GM23338 (cell line): ENCODE measurements at regions not wholly inside any gene's neighbourhood (a gene's known extent, or its start where the extent isn't known, plus 50 kb on each side); places are given as distances from the start of the nearest gene placed in this dataset.

Source experiments
- ATAC-seq: fragments of 200-7000 bp; cut with Tn5 transposase; 3 replicates; pipeline ENCODE4 v1.9.1; 2020
- DNase-seq: peaks from one replicate; pipeline ENCODE4 v3.0.0-alpha.2; 2015; ENCODE audit warnings: low spot score
- H2AFZ ChIP-seq: fragments of 200-600 bp; sonication (generic); 2 replicates; pipeline ENCODE4 v1.8.0; 2016; ENCODE audit warnings: antibody characterized with exemption, mild to moderate bottlenecking, moderate library complexity
- H3F3A ChIP-seq: fragments of 200-600 bp; sonication (generic); replicated peaks from 2 replicates; pipeline ENCODE4 v1.8.0; 2017; ENCODE audit warnings: antibody characterized with exemption, mixed run types, low read depth
- H3K27ac ChIP-seq: fragments of 200-600 bp; sonication (generic); 2 replicates; pipeline ENCODE4 v1.6.1; 2016; ENCODE audit warnings: low read depth
- H3K27me3 ChIP-seq: fragments of 200-600 bp; sonication (generic); 2 replicates; pipeline ENCODE4 v1.8.0; 2016; ENCODE audit warnings: mild to moderate bottlenecking, mixed run types, moderate library complexity; ENCODE audit not compliant: insufficient read depth
- H3K36me3 ChIP-seq: fragments of 200-600 bp; sonication (generic); 2 replicates; pipeline ENCODE4 v1.8.0; 2016; ENCODE audit warnings: mild to moderate bottlenecking; ENCODE audit not compliant: insufficient read depth
- H3K4me1 ChIP-seq: fragments of 200-600 bp; sonication (generic); 2 replicates; pipeline ENCODE4 v1.8.0; 2016; ENCODE audit warnings: mild to moderate bottlenecking, moderate library complexity; ENCODE audit not compliant: insufficient read depth
- H3K4me2 ChIP-seq: fragments of 200-600 bp; sonication (generic); 2 replicates; pipeline ENCODE4 v1.7.1; 2017; ENCODE audit warnings: mixed run types
- H3K4me3 ChIP-seq: fragments of 200-600 bp; sonication (generic); 2 replicates; pipeline ENCODE4 v1.6.1; 2016; ENCODE audit warnings: mixed run types
- H3K79me2 ChIP-seq: fragments of 200-600 bp; sonication (generic); replicated peaks from 2 replicates; pipeline ENCODE4 v1.8.0; 2017; ENCODE audit warnings: mild to moderate bottlenecking; ENCODE audit not compliant: insufficient read depth
- H3K9me2 ChIP-seq: fragments of 200-600 bp; sonication (generic); 2 replicates; pipeline ENCODE4 v1.8.0; 2017; ENCODE audit not compliant: insufficient read depth
- H4K20me1 ChIP-seq: fragments of 200-600 bp; sonication (generic); replicated peaks from 2 replicates; pipeline ENCODE4 v1.8.0; 2017; ENCODE audit warnings: mild to moderate bottlenecking; ENCODE audit not compliant: insufficient read depth
- H3K27ac Mint-ChIP-seq: 2 replicates; pipeline ENCODE4 v1.8.0; 2020; ENCODE audit warnings: inconsistent platforms, mild to moderate bottlenecking, moderate library complexity, mixed read lengths
- H3K27me3 Mint-ChIP-seq: 3 replicates; pipeline ENCODE4 v1.8.0; 2022; ENCODE audit warnings: low read depth, mild to moderate bottlenecking, moderate library complexity, mixed read lengths, inconsistent platforms; ENCODE audit not compliant: insufficient read depth, poor library complexity
- H3K36me3 Mint-ChIP-seq: 3 replicates; pipeline ENCODE4 v1.8.0; 2021; ENCODE audit warnings: low read depth, mild to moderate bottlenecking, inconsistent platforms, moderate library complexity, mixed read lengths
- H3K4me1 Mint-ChIP-seq: 3 replicates; pipeline ENCODE4 v1.8.0; 2020; ENCODE audit warnings: mild to moderate bottlenecking, inconsistent platforms, mixed read lengths
- H3K4me3 Mint-ChIP-seq: 3 replicates; pipeline ENCODE4 v1.8.0; 2021; ENCODE audit warnings: moderate library complexity, mild to moderate bottlenecking, inconsistent platforms, mixed read lengths
- H3K9me3 Mint-ChIP-seq: 3 replicates; pipeline ENCODE4 v1.8.0; 2020; ENCODE audit warnings: moderate library complexity, mild to moderate bottlenecking, inconsistent platforms, mixed read lengths
- CTCF ChIP-seq, 2 experiments: fragments of 200-600 bp in 1 of 2; sonication (generic) in 1 of 2; conservative IDR thresholded peaks; 2 replicates each; pipeline versions ENCODE4 v1.5.1 to v1.6.1; 2016 to 2017; ENCODE audit warnings: antibody characterized with exemption in 2 of 2, low read depth in 2 of 2, mild to moderate bottlenecking in 2 of 2, moderate library complexity in 1 of 2
- NANOG ChIP-seq: IDR thresholded peaks from 2 replicates; pipeline ENCODE4 v1.6.1; 2016; ENCODE audit warnings: antibody characterized with exemption, borderline replicate concordance
- POLR2AphosphoS5 ChIP-seq: IDR thresholded peaks from 2 replicates; pipeline ENCODE4 v1.6.1; 2016; ENCODE audit warnings: antibody characterized with exemption, low read depth
- REST ChIP-seq: IDR thresholded peaks from one replicate; pipeline ENCODE4 v1.6.1; 2018; ENCODE audit warnings: antibody characterized with exemption; ENCODE audit not compliant: unreplicated experiment
- ZNF114 ChIP-seq: fragments of 250-450 bp; sonication (Bioruptor Pico); IDR thresholded peaks from 2 replicates; pipeline ENCODE4 v1.5.0; 2020; ENCODE audit warnings: mild to moderate bottlenecking, moderate library complexity
- ZNF331 ChIP-seq: fragments of 250-450 bp; sonication (Bioruptor Pico); IDR thresholded peaks from 2 replicates; pipeline ENCODE4 v1.5.0; 2020; ENCODE audit warnings: low read depth, mild to moderate bottlenecking, moderate library complexity

GRCh38 chr16:72679856-72680255, 368.1 kb downstream of the ZFHX3 start:
- Histone ChIP-seq H3K27ac (no peak overlapping the region), H3K9me2 (no peaks in the 10 kb centered on the region), H3K4me2 (no peak overlapping the region), H4K20me1 (no peaks in the 10 kb centered on the region), H3K79me2 (no peaks in the 10 kb centered on the region), H3K27me3 (no peaks in the 10 kb centered on the region), H3F3A (no peaks in the 10 kb centered on the region), H3K4me3 (no peak overlapping the region), H3K4me1 (no peaks in the 10 kb centered on the region), H2AFZ (no peak overlapping the region), H3K36me3 (no peaks in the 10 kb centered on the region)
- TF ChIP-seq REST (no peak), NANOG (no peak), POLR2AphosphoS5 (no peak)
- no peaks in the 10 kb centered on the region for H3K36me3 Mint-ChIP-seq
- H3K9me3 Mint-ChIP-seq: peaks cover 3% of the 10 kb centered on the region; the same call in 2 of the 3 replicates
- no peaks in the 10 kb centered on the region for H3K4me1 Mint-ChIP-seq
- ATAC-seq: no peak
- peaks cover 8% of the 10 kb centered on the region for H3K27me3 Mint-ChIP-seq
- no peak overlapping the region for H3K27ac Mint-ChIP-seq
- no peak overlapping the region for H3K4me3 Mint-ChIP-seq
- DNase-seq: no peak

- H4K20me1 ChIP-seq: no peaks in the 10 kb centered on the region
- no peak overlapping the region for H3K27ac Mint-ChIP-seq
- no peak overlapping the region for H3K4me3 ChIP-seq
- H3K36me3 ChIP-seq: no peaks in the 10 kb centered on the region
- no peaks in the 10 kb centered on the region for H3K9me2 ChIP-seq
- peaks cover 4% of the 10 kb centered on the region; the same call in 2 of the 3 replicates for H3K36me3 Mint-ChIP-seq
- no peak overlapping the region for H3K4me2 ChIP-seq
- ATAC-seq (no peak), DNase-seq (no peak)
- peaks cover 8% of the 10 kb centered on the region for H3K27me3 Mint-ChIP-seq
- H3K4me1 Mint-ChIP-seq: no peaks in the 10 kb centered on the region
- no peaks in the 10 kb centered on the region for H3F3A ChIP-seq
- no peak overlapping the region for H3K4me3 Mint-ChIP-seq
- H3K4me1 ChIP-seq: no peaks in the 10 kb centered on the region
- H2AFZ ChIP-seq: no peak overlapping the region
- no peaks in the 10 kb centered on the region for H3K79me2 ChIP-seq
- TF ChIP-seq ZNF114 (CRISPR knock-in tag): no peak
- no peak for TF ChIP-seq CTCF (conservative IDR thresholded peaks at IDR 0.05; ENCODE audit: low read depth in 2 of 2)
- TF ChIP-seq ZNF331: no peak
- peaks cover 9% of the 10 kb centered on the region for H3K9me3 Mint-ChIP-seq
- H3K27me3 ChIP-seq: no peaks in the 10 kb centered on the region
- no peak overlapping the region for H3K27ac ChIP-seq
Observed at GRCh38 chr16:72677662-72678447, 370.1 kb downstream of the ZFHX3 start.
